ENCODE measurements at regions not wholly inside any gene's neighbourhood (a gene's known extent, or its start where the extent isn't known, plus 50 kb on each side); places are given as distances from the start of the nearest gene placed in this dataset.

- 66 to 71% methylated on average over 4 of the region's 4 CpGs for WGBS, 2 donors
- no peak overlapping the region for H3K27ac ChIP-seq
- H3K27me3 ChIP-seq: no peaks in the 10 kb centered on the region
- H3K9me3 ChIP-seq: no peaks in the 10 kb centered on the region
- no peaks in the 10 kb centered on the region for H3K36me3 ChIP-seq
- no peak overlapping the region for H3K4me3 ChIP-seq
- H3K4me1 ChIP-seq: peaks cover 0 to 3% (median 0%) of the 10 kb centered on the region in 4 donors
- ATAC-seq (ENCODE audit: low FRiP score in 2 of 2) (no peak), DNase-seq (no peak)
- TF ChIP-seq POLR2A (IDR thresholded peaks at IDR 0.05) (no peak), POLR2AphosphoS5 (IDR thresholded peaks at IDR 0.05) (no peak), CTCF (IDR thresholded peaks at IDR 0.05) (no peak), EP300 (IDR thresholded peaks at IDR 0.05) (no peak)
Measured at GRCh38 chr4:14816623-14817261, 185.5 kb upstream of the CPEB2 start.

- Histone ChIP-seq H3K4me1 (no peaks in the 10 kb centered on the region), H3K27me3 (no peaks in the 10 kb centered on the region), H3K4me3 (no peak overlapping the region), H3K36me3 (no peaks in the 10 kb centered on the region), H3K27ac (no peak overlapping the region), H3K9me3 (no peaks in the 10 kb centered on the region)
- DNase-seq (no peak), ATAC-seq (ENCODE audit: low FRiP score in 2 of 2) (no peak)
- 90 to 91% methylated on average over 3 of the region's 3 CpGs for WGBS, 2 donors
- TF ChIP-seq CTCF (IDR thresholded peaks at IDR 0.05) (no peak), POLR2A (IDR thresholded peaks at IDR 0.05) (no peak), POLR2AphosphoS5 (IDR thresholded peaks at IDR 0.05) (no peak), EP300 (IDR thresholded peaks at IDR 0.05) (no peak)
Measured at GRCh38 chr4:14824189-14824588, 178.1 kb upstream of the CPEB2 start.

GRCh38 chr4:14827111-14827510 lies 175.2 kb upstream of the CPEB2 start:
- no peaks in the 10 kb centered on the region for H3K4me1 ChIP-seq
- ATAC-seq (ENCODE audit: low FRiP score in 2 of 2) (no peak), DNase-seq (peak in 1 of 2 donors; percentile 6)
- H3K27me3 ChIP-seq: no peaks in the 10 kb centered on the region
- H3K27ac ChIP-seq: no peak overlapping the region
- WGBS, 2 donors: 74 to 76% methylated on average over 8 of the region's 8 CpGs
- H3K4me3 ChIP-seq: no peak overlapping the region
- H3K9me3 ChIP-seq: no peaks in the 10 kb centered on the region
- no peaks in the 10 kb centered on the region for H3K36me3 ChIP-seq
- no peak for TF ChIP-seq CTCF (IDR thresholded peaks at IDR 0.05)
- TF ChIP-seq POLR2AphosphoS5 (IDR thresholded peaks at IDR 0.05): no peak
- no peak for TF ChIP-seq EP300 (IDR thresholded peaks at IDR 0.05)
- TF ChIP-seq POLR2A (IDR thresholded peaks at IDR 0.05): no peak

GRCh38 chr4:14829795-14830194 lies 172.5 kb upstream of the CPEB2 start:
- Histone ChIP-seq H3K4me3 (no peak overlapping the region), H3K9me3 (no peaks in the 10 kb centered on the region), H3K27ac (no peak overlapping the region), H3K27me3 (no peaks in the 10 kb centered on the region), H3K4me1 (no peaks in the 10 kb centered on the region), H3K36me3 (no peaks in the 10 kb centered on the region)
- DNase-seq: no peak
- WGBS, 2 donors: 81 to 93% methylated on average over 3 to 4 of the region's 4 CpGs
- ATAC-seq (ENCODE audit: low FRiP score in 2 of 2): no peak
- no peak for TF ChIP-seq EP300 (IDR thresholded peaks at IDR 0.05)
- TF ChIP-seq POLR2A (IDR thresholded peaks at IDR 0.05): no peak
- no peak for TF ChIP-seq POLR2AphosphoS5 (IDR thresholded peaks at IDR 0.05)
- no peak for TF ChIP-seq CTCF (IDR thresholded peaks at IDR 0.05)

- Histone ChIP-seq H3K27ac (no peak overlapping the region), H3K36me3 (no peaks in the 10 kb centered on the region), H3K27me3 (no peaks in the 10 kb centered on the region), H3K9me3 (no peaks in the 10 kb centered on the region), H3K4me3 (no peak overlapping the region), H3K4me1 (no peaks in the 10 kb centered on the region)
- WGBS, 2 donors: 43 to 64% methylated on average over 1 of the region's 1 CpG
- no peak for DNase-seq
- ATAC-seq (ENCODE audit: low FRiP score in 2 of 2): no peak
- TF ChIP-seq POLR2AphosphoS5 (IDR thresholded peaks at IDR 0.05) (no peak), POLR2A (IDR thresholded peaks at IDR 0.05) (no peak), EP300 (IDR thresholded peaks at IDR 0.05) (no peak), CTCF (IDR thresholded peaks at IDR 0.05) (no peak)
Measured at GRCh38 chr4:14831416-14831815, 170.9 kb upstream of the CPEB2 start.
